MM.1S (cell line): ENCODE measurements at regions not wholly inside any gene's neighbourhood (a gene's known extent, or its start where the extent isn't known, plus 50 kb on each side); places are given as distances from the start of the nearest gene placed in this dataset.

Experiments used
- DNase-seq: peaks from one replicate; pipeline ENCODE4 v3.0.0-alpha.2; 2015
- H2AFZ ChIP-seq: fragments of 300-600 bp; sonication (generic); 2 replicates; pipeline ENCODE4 v1.6.0; 2016; ENCODE audit warnings: antibody characterized with exemption, low read length
- H3F3A ChIP-seq: fragments of 300-600 bp; sonication (generic); 2 replicates; pipeline ENCODE4 v1.6.1; 2016; ENCODE audit warnings: mild to moderate bottlenecking, antibody characterized with exemption, low read length, moderate library complexity, mixed read lengths; ENCODE audit not compliant: insufficient read depth
- H3K27ac ChIP-seq: fragments of 300-600 bp; sonication (generic); 2 replicates; pipeline ENCODE4 v1.5.1; 2016; ENCODE audit warnings: mild to moderate bottlenecking, low read length
- H3K27me3 ChIP-seq: fragments of 300-600 bp; sonication (generic); replicated peaks from 2 replicates; pipeline ENCODE4 v1.6.0; 2016; ENCODE audit warnings: low read length; ENCODE audit not compliant: insufficient read depth
- H3K36me3 ChIP-seq: fragments of 300-600 bp; sonication (generic); replicated peaks from 2 replicates; pipeline ENCODE4 v1.6.1; 2016; ENCODE audit warnings: mild to moderate bottlenecking, low read length, mixed read lengths; ENCODE audit not compliant: insufficient read depth
- H3K4me1 ChIP-seq: fragments of 300-600 bp; sonication (generic); 2 replicates; pipeline ENCODE4 v1.6.1; 2016; ENCODE audit warnings: low read length, mixed read lengths
- H3K4me2 ChIP-seq: fragments of 300-600 bp; sonication (generic); 2 replicates; pipeline ENCODE4 v1.6.0; 2016; ENCODE audit warnings: low read depth, low read length
- H3K4me3 ChIP-seq: fragments of 300-600 bp; sonication (generic); 2 replicates; pipeline ENCODE4 v1.5.1; 2016; ENCODE audit warnings: low read length, mixed read lengths
- H3K79me2 ChIP-seq: fragments of 300-600 bp; sonication (generic); 2 replicates; pipeline ENCODE4 v1.6.1; 2016; ENCODE audit warnings: mixed run types, low read length, mixed read lengths
- H3K9ac ChIP-seq: fragments of 300-600 bp; sonication (generic); 2 replicates; pipeline ENCODE4 v1.6.1; 2016; ENCODE audit warnings: low read length, mixed read lengths
- H3K9me2 ChIP-seq: fragments of 300-600 bp; sonication (generic); replicated peaks from 2 replicates; pipeline ENCODE4 v1.6.1; 2016; ENCODE audit warnings: mild to moderate bottlenecking, low read length, mixed read lengths; ENCODE audit not compliant: insufficient read depth
- H3K9me3 ChIP-seq: fragments of 300-600 bp; sonication (generic); replicated peaks from 2 replicates; pipeline ENCODE4 v1.6.1; 2016; ENCODE audit warnings: mild to moderate bottlenecking, low read length, mixed read lengths; ENCODE audit not compliant: insufficient read depth
- H4K20me1 ChIP-seq: fragments of 300-600 bp; sonication (generic); 2 replicates; pipeline ENCODE4 v1.6.1; 2016; ENCODE audit warnings: mild to moderate bottlenecking, low read length, moderate library complexity, mixed read lengths; ENCODE audit not compliant: insufficient read depth
- EZH2 ChIP-seq: fragments of 300-600 bp; sonication (generic); optimal IDR thresholded peaks from 2 replicates; pipeline ENCODE3; 2017; ENCODE audit warnings: low read depth, mild to moderate bottlenecking, antibody characterized with exemption, low read length, mixed read lengths
- EZH2phosphoT487 ChIP-seq: fragments of 300-600 bp; sonication (generic); IDR thresholded peaks from 2 replicates; pipeline ENCODE4 v1.6.1; 2018; ENCODE audit warnings: antibody characterized with exemption, low read length
- TF ChIP-seq, protein P1 (sequence below): fragments of 300-600 bp; sonication (generic); IDR thresholded peaks from 2 replicates; pipeline ENCODE4 v1.5.1; 2016; ENCODE audit warnings: antibody characterized with exemption, low read length, mixed read lengths

DNA sequence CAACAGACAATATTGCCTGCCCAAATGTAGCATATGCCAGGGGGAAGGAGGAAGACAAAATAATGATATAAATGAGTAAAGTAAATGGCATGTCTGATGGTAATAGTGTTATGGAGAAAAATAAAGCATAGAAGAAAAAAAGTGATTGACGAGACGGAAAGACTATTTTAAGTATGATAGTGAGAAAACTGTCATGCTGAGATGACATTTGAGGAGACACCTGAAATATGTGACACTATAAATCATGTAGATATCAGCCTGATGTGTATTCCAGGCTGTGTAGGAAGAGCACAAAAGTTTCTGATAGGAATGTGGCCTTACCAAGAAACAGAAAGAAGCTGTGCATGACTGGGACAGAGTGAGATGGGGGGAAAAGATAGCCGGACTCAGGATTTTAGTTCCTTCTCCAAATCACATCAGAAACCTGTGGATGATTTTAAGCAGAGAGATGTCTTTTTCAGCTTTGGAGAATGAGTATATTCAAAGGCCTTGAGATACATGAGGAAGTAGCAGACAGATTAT lies 387.3 kb upstream of the SYT4 start:
- no peaks in the 10 kb centered on the region for H3K9me2 ChIP-seq
- no peaks in the 10 kb centered on the region for H3K79me2 ChIP-seq
- no peak overlapping the region for H3K4me2 ChIP-seq
- H3K9me3 ChIP-seq: no peaks in the 10 kb centered on the region
- no peak overlapping the region for H3K9ac ChIP-seq
- TF ChIP-seq EZH2phosphoT487 (no peak), EZH2 (no peak)
- TF ChIP-seq, protein P1, sequence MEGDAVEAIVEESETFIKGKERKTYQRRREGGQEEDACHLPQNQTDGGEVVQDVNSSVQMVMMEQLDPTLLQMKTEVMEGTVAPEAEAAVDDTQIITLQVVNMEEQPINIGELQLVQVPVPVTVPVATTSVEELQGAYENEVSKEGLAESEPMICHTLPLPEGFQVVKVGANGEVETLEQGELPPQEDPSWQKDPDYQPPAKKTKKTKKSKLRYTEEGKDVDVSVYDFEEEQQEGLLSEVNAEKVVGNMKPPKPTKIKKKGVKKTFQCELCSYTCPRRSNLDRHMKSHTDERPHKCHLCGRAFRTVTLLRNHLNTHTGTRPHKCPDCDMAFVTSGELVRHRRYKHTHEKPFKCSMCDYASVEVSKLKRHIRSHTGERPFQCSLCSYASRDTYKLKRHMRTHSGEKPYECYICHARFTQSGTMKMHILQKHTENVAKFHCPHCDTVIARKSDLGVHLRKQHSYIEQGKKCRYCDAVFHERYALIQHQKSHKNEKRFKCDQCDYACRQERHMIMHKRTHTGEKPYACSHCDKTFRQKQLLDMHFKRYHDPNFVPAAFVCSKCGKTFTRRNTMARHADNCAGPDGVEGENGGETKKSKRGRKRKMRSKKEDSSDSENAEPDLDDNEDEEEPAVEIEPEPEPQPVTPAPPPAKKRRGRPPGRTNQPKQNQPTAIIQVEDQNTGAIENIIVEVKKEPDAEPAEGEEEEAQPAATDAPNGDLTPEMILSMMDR: no peak
- DNase-seq: no peak
- H3K27ac ChIP-seq: no peak overlapping the region
- H3K4me1 ChIP-seq: no peaks in the 10 kb centered on the region
- H4K20me1 ChIP-seq: no peaks in the 10 kb centered on the region
- no peak overlapping the region for H2AFZ ChIP-seq
- no peaks in the 10 kb centered on the region for H3K27me3 ChIP-seq
- no peaks in the 10 kb centered on the region for H3K36me3 ChIP-seq
- H3F3A ChIP-seq: no peaks in the 10 kb centered on the region
- H3K4me3 ChIP-seq: no peak overlapping the region

DNA sequence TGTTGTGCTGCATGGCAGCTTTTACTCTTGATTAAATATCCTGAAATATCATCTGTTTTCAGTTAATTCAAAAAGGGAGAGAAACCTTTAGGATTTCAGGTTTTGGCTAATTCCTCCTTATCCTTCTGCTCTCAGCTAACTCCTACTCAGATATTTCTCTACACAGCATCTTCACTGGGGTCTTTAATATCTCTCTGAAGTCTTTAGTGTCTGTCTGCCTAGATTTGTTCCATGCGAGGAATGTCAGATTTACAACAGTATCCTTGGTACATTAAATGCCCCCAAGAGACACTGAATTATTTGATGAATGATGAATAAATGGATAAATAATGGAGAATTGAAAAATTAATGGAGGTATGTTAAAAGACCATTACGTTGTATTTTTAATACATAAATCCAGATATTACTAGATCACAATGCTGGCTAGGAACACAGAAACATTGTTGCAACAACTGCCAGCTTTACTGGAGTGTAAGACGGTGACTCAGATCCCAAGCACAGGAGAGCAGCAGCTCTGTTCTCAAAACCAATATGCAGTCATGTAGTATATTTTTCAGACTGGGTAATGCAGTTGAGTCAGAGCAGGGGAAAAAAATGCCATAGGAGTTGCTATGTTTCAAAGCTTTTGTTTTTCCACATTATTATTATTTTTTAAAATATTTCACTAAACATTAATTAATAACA lies 388.0 kb upstream of the SYT4 start:
- H3K4me2 ChIP-seq: no peak overlapping the region
- no peaks in the 10 kb centered on the region for H3K9me3 ChIP-seq
- no peaks in the 10 kb centered on the region for H3F3A ChIP-seq
- H3K27me3 ChIP-seq: no peaks in the 10 kb centered on the region
- no peaks in the 10 kb centered on the region for H3K4me1 ChIP-seq
- TF ChIP-seq EZH2: no peak
- TF ChIP-seq EZH2phosphoT487: no peak
- TF ChIP-seq, protein P1: no peak
- no peaks in the 10 kb centered on the region for H3K9me2 ChIP-seq
- H3K4me3 ChIP-seq: no peak overlapping the region
- no peaks in the 10 kb centered on the region for H3K36me3 ChIP-seq
- no peaks in the 10 kb centered on the region for H4K20me1 ChIP-seq
- no peak overlapping the region for H2AFZ ChIP-seq
- no peak overlapping the region for H3K9ac ChIP-seq
- H3K27ac ChIP-seq: no peak overlapping the region
- no peak for DNase-seq
- H3K79me2 ChIP-seq: no peaks in the 10 kb centered on the region

DNA sequence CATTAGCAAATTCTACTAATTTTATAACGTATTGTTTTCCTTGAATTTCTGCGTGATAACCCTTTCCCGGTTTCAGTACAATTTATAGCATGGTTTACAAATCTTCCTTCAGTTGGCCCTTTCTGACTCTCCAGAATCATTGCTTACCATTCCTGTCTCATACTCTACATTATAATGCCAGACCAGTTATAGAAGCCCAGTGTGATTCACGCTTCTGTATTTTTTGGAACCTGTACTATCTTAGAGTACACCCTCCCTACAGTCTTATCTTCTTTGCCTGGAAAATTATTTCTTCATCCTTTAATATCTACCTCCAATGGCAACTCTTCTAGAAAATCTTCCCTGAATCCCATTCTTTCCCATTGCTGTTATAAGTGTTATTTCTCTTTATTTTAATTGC lies 391.6 kb upstream of the SYT4 start:
- Histone ChIP-seq H3K9me2 (no peaks in the 10 kb centered on the region), H3K9ac (no peak overlapping the region), H3K4me2 (no peak overlapping the region), H3K4me3 (no peak overlapping the region), H3F3A (no peaks in the 10 kb centered on the region), H3K4me1 (no peaks in the 10 kb centered on the region), H3K36me3 (no peaks in the 10 kb centered on the region), H3K79me2 (no peaks in the 10 kb centered on the region), H2AFZ (no peak overlapping the region), H3K27me3 (no peaks in the 10 kb centered on the region), H3K9me3 (no peaks in the 10 kb centered on the region), H4K20me1 (no peaks in the 10 kb centered on the region), H3K27ac (no peak overlapping the region)
- TF ChIP-seq, protein P1: no peak
- TF ChIP-seq EZH2: no peak
- TF ChIP-seq EZH2phosphoT487: no peak
- DNase-seq: no peak
